ENCODE measurements at regions not wholly inside any gene's neighbourhood (a gene's known extent, or its start where the extent isn't known, plus 50 kb on each side); places are given as distances from the start of the nearest gene placed in this dataset.

DNA sequence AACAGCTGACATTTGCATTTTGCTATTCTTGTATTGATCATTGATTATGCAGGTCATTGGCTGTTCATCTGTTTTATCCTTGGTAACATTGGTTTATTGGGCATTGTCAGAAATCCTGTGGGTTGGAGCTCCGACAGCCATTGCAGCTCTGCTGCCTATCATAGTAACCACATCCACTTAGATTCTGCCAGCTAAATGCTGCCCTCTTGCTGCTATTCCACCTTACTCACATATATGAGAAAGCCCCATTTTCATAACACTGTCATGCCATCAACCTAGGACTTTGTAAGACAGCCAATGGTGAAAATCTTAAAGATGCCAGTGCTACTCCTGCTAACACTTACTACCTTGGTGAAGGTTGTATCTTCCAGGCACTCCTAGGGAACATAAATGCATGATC is 187.3 kb upstream of the CXCL13 start:
- no peak for TF ChIP-seq ZNF274 (IDR thresholded peaks at IDR 0.05; ENCODE audit: low read depth, low read length)
- TF ChIP-seq SUZ12 (IDR thresholded peaks at IDR 0.05; ENCODE audit: extremely low read depth, insufficient read depth, insufficient read length) = no peak
